Endothelial cell of umbilical vein (primary cell): ENCODE measurements at regions not wholly inside any gene's neighbourhood (a gene's known extent, or its start where the extent isn't known, plus 50 kb on each side); places are given as distances from the start of the nearest gene placed in this dataset.

Experiments used
- EZH2 ChIP-seq: IDR thresholded peaks from 2 replicates; pipeline ENCODE4 v1.6.1; 2012; ENCODE audit warnings: borderline replicate concordance, low read depth, mild to moderate bottlenecking, moderate library complexity, low read length, inconsistent platforms; ENCODE audit not compliant: severe bottlenecking
- JUN ChIP-seq: IDR thresholded peaks from 2 replicates; pipeline ENCODE4 v1.6.1; 2011; ENCODE audit warnings: borderline replicate concordance, low read depth; ENCODE audit not compliant: insufficient read length, insufficient read depth
- POLR2A ChIP-seq: IDR thresholded peaks from 2 replicates; pipeline ENCODE4 v1.6.1; 2012; ENCODE audit warnings: low read depth, mild to moderate bottlenecking, control low read depth, low read length
- TF ChIP-seq, protein P1 (sequence below), 2 donors: IDR thresholded peaks; 1 replicate in 1 of 2; 2 replicates in 1 of 2; pipeline ENCODE4 v1.5.1; 2011; ENCODE audit warnings: low read length in 2 of 2, mild to moderate bottlenecking in 2 of 2, moderate library complexity in 2 of 2, control low read depth in 1 of 2, inconsistent platforms in 1 of 2, low read depth in 1 of 2; ENCODE audit not compliant: insufficient read depth in 1 of 2; ENCODE audit errors: extremely low read depth in 1 of 2
- TF ChIP-seq, protein P2 (sequence below): IDR thresholded peaks from 2 replicates; pipeline ENCODE4 v1.6.1; 2011; ENCODE audit not compliant: insufficient read depth, insufficient read length

DNA sequence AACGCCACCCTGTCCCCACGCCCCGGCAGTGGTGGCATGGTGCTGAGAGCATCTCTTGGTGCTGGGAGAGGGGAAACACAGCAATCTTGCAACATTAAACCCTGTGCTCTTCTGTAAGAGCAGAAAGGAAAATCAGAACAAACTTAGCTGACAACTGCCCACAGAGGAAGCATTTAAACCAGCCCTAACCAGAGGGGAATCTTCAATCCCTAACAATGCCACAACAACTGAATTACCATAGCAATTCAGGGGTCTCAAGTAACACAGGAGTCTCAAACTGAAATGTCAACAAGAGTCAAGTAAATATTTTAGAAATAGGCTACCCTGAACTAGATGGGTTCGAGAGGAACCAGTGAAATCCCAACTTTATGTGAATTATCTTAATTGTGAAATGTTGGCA lies 1983.6 kb downstream of the NCAM2 start:
- TF ChIP-seq, protein P1, sequence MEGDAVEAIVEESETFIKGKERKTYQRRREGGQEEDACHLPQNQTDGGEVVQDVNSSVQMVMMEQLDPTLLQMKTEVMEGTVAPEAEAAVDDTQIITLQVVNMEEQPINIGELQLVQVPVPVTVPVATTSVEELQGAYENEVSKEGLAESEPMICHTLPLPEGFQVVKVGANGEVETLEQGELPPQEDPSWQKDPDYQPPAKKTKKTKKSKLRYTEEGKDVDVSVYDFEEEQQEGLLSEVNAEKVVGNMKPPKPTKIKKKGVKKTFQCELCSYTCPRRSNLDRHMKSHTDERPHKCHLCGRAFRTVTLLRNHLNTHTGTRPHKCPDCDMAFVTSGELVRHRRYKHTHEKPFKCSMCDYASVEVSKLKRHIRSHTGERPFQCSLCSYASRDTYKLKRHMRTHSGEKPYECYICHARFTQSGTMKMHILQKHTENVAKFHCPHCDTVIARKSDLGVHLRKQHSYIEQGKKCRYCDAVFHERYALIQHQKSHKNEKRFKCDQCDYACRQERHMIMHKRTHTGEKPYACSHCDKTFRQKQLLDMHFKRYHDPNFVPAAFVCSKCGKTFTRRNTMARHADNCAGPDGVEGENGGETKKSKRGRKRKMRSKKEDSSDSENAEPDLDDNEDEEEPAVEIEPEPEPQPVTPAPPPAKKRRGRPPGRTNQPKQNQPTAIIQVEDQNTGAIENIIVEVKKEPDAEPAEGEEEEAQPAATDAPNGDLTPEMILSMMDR (IDR thresholded peaks at IDR 0.05; ENCODE audit: extremely low read depth in 1 of 2, insufficient read depth in 1 of 2, low read depth in 1 of 2, low read length in 2 of 2), result no peak
- TF ChIP-seq, protein P2, sequence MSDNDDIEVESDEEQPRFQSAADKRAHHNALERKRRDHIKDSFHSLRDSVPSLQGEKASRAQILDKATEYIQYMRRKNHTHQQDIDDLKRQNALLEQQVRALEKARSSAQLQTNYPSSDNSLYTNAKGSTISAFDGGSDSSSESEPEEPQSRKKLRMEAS, result no peak
- TF ChIP-seq EZH2, result no peak
- no peak for TF ChIP-seq JUN
- TF ChIP-seq POLR2A, result no peak
